GM21529 (cell line): ENCODE measurements at regions not wholly inside any gene's neighbourhood (a gene's known extent, or its start where the extent isn't known, plus 50 kb on each side); places are given as distances from the start of the nearest gene placed in this dataset.

Experiments
- ATAC-seq: cut with Tn5 transposase; IDR thresholded peaks from one replicate; pipeline ENCODE4 v1.9.1; 2021; ENCODE audit not compliant: unreplicated experiment

DNA sequence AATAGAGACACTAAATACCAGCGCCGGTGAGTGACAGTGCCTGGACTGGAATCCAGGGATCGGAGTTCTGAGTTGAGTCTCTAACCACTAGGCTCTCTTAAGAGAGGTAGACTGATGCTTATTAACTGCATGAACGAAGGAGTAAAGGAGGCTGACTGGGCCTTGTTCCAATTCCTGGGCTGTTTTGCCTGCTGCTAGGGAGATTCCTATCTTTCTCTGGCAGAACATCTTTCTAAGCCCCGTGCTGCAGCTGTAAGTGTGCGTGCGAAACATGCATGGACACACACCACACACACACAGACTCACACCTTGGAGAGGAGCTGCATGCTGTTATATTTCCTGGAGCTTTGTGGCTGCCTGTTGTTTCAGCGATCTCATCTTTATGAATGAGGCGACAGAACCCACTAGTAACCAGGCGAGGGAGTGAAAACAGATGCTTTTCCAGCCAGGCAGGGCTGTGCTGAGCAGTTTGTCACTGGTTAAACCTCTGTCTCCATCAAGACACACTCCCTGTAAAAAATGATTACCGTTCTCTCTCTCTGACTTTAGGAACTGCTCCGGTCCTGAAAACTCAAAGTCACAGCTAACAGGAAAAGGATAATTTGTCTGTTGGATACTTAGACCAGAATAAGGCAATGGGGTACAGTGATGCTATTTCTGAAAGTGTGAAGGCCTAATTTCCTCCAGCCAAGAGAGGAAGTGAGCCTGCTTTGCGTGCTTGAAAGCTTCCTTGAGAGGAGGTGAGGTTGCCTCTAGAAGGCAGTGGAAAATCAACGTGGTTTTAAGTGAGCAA, 157.4 kb upstream of the ZNF217 start:
- ATAC-seq = peak; percentile 80

DNA sequence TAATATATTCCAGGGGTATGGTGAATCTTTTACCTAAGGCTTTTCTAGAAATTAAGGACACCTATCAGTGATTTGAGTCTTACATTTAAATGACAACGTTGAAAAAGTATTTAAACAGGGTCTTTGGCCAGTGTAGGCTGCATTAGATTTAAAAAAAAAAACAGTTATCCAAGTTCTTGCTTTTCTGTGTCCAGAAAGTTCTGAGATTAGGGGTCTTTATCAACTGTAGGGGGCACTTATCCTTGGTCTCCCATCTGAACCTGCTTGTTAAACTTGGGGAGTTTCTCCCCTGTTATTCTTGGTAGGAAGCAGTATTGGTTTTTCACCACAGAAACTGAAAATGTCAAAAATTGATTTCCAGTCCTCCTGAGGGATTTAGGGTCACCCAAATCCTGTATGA, 155.9 kb upstream of the ZNF217 start:
- no peak for ATAC-seq

DNA sequence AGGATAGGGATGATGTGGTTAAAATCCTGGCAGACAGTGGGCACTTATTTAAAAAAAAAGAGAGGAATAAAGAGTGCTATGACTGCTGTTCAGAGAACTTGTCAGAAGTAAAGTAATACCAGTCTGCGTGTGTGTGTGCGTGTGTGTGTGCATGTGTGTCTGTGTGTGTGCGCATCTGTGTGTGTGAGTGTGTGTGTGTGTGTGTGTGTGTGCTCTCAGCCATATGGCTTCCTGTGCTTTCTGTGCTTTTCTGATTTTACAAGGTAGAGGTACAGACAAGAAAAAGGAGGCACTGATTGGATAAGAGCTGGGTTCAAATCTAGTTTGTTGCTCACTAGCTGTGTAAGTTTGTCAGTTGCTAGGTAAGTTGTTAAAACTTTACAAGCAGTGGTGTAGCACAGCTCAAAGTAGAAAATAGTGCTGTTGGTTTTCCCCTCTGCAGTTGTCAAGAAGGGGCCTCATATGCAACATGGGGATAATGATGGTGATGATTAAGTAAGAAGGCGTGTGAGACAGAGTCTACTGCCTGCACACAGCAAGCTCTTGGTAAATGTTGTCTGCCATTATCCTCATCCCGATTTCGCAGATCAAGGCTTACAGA, 155.3 kb upstream of the ZNF217 start:
- no peak for ATAC-seq

DNA sequence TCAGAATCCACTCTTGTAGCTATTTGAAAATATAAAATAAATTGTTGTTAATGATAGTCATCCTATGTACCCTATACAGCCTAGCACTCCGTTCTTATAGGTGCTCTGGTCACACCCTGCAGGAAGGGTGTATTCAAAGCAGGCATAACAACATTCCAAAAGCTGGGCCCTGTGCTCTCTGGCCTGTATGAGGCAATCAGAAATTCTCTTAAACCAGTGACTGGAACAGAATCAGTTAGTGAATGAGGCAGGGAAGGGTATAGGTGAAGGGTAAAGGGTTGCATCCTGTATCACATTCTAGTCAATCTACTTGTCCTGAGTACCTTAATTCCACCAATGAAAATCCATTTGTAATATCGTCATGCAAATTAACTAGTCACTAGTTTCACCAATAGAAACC, 154.5 kb upstream of the ZNF217 start:
- no peak for ATAC-seq

DNA sequence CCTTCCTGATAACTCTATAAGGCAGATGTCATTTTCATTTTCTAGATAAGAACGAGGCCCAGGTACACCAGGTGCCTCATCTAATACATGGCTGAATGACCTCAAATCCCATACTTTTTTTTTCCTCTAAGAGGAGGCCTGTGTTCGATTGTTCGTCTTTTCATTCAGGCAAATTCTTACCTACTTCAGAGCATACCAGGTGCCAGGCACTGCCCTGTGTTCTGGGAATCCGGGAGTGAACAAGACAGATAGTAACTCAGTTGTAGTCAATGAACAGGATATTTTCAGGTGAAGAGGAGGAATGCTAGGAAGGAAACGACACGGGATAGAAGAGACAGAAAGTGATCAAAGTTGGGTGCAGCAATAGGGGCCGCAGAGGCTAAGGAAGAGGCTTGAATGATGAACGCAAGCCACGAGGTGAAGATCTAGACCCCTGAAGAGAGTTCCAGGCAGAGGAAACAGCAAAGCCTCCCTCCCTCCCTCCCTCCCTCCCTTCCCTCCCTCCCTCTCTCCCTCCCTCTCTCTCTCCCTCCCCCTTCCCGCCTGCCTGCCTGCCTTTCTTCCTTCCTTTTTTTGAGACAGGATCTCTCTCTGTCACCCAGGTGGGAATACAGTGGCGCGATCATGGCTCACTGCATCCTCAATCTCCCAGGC, 150.1 kb upstream of the ZNF217 start:
- ATAC-seq = no peak

DNA sequence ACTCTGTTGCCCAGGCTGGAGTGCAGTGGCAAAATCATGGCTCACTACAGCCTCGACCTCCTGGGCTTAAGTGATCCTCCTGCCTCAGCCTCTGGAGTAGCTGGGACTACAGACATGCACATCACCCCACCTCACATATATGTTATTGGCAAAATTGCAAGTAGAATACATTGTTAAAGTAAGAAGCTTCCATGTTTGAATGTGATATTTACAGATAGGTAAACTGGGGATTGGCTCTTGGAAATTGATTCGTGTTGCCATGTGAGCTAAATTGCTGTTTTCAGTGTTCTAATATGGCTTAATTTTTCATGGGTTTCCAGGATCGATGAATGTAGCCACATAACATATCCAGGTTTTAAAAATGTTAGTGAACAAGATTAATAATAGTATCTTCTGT, 149.0 kb upstream of the ZNF217 start:
- ATAC-seq = no peak

DNA sequence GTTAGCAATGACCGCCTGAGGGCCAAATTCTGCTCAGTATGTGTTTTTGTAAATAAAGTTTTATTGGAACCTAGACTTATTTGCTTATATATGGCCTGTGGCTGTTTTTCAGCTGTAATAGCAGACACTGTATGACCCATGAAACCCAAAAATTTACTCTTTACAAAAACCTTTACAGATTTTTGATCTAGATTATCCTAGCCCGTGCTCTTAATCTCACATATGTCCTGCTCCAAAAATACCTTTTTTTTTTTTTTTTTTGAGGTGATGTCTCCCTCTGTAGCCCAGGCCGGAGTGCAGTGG, 148.0 kb upstream of the ZNF217 start:
- no peak for ATAC-seq

DNA sequence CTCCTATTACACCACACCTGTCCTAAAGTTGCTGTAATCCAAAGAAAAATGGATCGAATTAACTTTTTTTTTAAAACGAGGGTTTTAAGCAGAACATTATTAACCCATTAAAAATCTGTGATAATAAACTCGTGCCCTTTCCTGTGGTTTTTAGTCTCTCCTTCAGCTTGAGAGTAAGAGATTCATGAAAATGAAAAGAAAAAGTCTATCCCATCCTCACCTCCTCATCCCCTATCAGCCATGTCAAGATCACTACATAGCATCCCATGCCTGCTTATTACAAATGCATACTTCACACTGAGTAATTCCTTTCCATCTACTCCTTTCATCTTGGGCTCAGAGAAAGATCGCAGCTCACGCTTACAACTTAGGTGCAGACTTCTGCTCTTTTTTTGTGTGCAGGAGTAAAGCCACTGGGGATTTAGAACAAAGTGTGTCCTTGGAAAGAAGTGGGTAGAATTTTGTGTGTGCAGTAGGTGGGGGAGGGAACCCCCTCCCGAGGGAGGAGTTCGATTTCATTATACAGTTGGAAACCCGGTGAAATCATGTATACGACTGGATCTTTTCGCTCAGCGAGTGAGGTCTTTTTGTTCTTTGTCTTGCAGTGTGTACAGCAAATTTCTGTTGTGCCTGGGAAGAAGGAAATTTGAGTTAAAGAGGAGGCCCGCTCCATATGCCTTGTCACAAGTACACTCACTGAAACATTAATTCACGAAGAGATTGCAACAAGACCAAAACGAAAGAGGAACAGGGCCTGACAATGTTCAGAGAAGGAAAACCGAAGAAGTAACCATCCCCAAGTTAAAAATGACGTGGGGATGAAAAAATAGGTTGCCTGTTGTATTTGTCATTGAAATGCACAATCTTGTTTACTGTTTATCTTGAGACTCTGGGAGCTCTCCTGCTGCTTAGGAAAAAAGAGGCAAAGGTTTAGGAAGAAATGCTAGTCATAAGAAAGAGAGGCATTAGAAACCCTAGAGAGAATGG, 146.5 kb upstream of the ZNF217 start:
- peak; percentile 43 for ATAC-seq

DNA sequence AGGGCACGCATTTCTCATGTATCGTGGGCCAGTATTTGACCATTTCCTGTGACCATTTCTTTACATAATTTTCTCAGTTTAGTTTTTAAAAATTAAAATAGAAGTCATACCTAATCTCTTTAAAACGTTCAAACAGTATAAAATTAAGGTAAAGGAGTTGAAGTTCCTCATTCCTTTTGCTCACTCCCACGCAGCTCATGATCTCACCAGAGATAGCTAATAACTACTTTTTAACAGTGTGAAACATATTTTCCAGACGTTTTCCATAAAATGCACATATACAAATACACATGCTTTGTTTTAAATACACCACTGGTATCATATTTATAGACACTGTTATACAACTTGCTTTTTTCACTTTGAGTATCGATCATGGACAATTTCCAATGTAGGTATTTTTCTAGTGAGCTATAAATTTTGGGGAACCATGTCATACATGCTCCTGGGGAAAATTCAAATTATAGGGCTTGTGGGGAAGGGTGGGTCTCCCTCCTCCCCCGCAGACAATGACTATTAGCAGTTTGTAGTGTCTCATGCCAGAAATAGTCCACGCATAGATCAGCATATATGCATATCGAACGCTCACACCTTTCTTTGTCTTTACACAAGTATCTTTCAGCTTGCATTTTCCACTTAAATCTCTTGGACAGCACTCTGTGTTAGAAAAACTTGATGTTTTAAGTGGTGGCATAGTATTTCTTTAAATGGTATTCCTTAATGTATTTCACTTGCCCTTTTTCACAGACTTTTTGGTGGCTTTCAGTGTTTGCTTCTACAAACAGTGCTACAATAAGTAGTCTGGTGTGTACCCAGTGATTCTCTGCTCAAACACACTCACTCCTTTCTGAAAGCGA, 145.5 kb upstream of the ZNF217 start:
- ATAC-seq = peak; percentile 32

DNA sequence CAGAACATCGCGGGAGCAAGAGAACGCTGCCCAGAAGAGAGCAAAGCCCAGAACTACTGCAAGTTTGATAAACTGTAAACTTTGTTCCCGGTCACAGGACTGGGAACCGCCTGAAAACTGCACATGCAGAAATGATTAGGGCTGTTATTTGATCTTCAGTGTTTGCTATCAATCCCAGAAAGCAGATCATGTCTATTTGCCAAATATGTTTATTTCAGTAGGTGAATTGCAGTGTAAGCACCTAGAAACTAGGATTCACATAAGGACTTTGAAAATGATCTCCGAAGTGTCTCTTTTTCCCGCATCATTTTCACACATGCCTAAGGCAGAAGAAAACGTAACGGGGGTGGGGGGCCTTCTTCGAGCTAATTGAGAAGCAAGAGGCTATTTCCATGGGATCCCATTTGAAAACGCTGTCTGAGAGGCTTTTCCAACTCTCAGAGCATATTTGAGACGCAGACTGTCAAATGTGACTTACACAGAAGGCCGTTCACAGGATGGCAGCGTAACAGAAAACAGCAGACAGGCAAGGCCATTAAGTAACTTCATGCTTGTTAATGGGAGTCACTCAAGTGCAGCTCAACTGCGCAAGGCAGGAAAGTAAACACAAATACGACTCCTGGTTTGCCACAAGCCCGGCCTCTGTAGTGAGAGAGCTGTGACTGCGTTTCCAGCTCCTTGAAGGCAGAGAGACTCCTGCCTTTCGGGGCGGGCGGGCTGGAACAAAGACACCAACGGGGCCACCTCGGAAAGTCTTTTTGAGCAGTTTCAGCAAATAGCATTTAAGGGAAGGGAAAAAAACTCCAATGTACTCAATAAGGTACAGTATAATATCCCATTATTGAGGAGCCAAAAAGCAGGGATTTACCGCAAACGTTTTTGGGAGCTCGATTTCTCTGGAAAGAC, 144.7 kb upstream of the ZNF217 start:
- ATAC-seq = no peak

DNA sequence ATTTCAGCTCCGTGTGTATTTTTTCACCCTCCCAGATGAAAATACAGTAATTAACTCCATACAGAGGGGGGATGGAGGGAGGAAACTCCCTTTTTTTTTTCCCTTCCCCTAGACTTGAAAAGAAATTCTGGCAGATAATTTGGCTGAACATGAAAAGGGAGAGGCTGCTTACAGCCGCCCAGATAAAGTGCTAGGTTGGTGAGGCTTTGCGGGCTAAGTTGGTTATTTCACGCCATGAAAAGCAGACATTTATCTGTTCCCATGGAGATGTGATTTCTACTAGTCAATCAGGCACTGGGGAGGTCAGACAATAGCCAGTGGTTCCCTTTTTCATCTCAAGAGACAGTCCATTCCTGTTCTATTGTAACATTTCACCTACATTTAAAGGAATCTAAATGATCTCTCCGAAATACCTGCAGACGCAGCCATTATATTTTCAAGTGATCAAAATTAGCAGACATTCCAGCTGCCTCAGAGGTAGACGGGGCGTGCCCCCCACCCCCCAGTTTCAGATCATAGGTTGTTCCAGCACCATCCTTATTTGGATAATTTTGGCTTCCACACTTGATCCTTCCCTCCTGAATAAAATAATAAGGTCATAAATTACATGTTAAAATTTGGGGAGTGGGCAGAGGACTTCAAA, 143.9 kb upstream of the ZNF217 start:
- ATAC-seq = no peak

DNA sequence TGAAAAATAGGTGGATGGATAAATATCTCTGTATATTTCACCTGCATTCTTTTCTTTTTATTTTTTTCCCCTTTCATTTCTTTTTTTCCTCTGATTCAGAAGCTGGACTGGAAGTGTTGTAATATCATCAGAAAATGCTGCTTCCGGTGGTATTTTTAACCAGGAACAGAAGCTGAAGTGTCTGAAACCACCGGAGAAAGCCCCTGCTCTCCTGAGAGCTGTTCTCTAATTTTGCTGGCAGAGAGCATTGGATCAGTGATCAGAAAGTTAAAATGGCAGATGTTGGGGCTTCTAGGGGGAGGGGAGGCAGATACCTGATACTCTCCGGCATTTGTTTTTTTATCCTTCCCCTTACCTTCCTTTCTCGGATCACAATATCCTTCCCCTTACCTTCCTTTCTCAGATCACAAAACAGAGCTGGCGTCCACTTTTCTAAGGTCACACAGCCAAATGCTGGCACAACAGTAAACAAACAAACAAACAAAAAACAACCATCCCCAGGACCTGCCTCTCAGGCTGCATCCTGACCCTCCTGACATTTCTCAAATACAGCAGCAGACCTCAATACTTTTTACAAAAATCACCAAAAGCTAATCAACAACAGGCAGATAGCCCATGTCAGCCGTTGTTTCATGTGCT, 143.2 kb upstream of the ZNF217 start:
- ATAC-seq = no peak

DNA sequence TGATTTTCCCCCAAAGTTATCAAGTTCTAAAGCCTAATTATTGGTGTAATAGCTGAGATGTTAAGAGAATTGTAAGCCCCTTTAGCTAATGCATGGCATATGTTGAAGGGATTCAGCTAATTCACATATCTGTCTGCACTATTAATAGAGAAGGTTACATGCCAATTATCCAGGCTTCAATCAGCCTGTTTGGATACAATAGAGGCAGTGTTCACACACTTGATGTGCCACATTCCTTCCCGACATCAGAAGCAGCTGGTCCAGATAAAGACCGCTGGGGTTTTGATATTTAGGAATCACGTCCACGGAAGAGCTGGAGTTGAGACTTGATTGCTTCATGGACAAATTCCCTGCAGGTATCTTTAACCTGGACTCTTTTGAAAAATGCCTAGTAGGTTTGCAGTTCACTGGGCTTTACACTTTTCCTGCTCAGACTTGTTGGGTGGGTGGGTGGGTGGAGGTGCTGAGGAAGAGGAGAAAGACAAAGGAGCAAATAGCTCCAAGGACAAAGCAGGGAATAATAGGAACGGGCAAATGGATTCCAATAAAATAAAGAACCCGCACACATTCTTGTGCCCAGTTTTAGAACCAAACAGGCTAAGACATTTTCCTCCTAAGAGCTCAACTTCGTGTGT, 142.6 kb upstream of the ZNF217 start:
- ATAC-seq = no peak

DNA sequence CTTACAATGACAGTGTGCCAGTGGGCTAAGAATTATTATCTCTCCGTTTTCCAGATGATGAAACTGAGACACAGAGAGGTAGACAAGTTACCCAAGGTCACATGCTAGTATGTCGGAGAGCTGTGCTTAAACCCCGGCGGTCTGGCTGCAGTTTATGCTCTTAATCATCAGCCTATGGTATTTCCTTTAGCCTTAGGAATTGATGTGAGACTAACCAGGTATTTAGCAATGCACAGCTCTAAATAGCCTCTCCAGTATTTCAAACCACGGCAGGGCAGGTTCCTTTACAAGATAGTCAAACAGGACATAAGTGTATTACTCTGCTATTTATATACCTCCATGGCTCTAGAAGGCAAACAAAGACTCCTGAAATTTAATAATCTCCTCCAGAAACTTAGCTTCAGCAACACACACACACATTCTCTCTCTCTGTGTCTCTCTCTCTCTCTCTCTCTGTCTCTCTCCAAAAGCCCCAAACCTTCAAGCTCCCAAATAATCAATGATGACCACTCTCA, 142.0 kb upstream of the ZNF217 start:
- ATAC-seq = no peak

DNA sequence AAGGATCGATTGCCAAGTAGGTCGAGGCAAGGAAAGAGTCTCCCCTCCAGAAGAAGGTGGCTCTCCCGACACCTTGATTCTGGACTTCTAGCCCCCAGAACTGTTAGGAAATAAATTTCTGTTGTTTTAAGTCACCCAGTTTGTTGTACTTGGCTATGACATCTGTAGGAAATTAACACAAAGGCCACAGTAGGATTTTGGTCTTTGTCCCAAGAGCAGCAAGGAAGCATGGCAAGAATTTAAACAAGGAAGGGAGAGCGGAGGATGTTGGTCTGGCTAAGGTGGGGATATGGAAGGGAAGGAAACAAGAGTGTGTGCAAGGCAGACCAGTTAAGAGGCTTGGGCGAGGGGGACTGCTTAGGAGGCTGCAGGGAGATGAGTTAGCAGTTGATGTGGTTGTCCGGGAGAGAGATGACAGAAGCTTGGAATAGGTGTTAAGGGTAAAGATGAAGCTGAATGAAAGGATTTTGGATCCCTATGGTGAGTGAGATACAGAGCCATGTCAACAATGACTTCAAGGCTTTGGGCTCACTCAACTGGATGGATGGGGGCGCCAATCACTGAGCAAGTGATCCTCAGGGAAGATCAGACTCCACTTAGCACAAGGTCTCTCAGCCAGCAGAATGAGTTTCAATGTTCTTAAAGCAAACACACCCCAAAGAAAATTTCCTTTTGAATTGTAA, 140.5 kb upstream of the ZNF217 start:
- ATAC-seq = no peak

DNA sequence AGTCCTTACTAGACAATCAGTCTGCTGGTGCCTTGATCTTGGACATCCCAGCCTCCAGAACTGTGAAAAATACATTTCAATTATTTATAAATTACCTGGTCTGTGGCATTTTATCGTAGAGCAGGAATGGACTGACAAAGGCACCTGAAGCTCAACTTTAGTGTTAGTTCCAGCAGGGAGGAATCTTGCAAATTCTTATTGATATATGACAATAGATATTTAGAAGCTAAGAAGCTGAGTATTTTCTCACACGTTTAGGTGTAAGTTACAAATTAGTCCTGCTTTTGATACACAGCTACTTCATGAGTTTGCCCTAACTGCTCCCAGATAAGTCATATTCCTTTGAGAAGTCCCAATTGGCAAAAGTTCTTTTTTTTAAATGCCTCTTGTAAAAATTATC, 138.0 kb upstream of the ZNF217 start:
- ATAC-seq = no peak

DNA sequence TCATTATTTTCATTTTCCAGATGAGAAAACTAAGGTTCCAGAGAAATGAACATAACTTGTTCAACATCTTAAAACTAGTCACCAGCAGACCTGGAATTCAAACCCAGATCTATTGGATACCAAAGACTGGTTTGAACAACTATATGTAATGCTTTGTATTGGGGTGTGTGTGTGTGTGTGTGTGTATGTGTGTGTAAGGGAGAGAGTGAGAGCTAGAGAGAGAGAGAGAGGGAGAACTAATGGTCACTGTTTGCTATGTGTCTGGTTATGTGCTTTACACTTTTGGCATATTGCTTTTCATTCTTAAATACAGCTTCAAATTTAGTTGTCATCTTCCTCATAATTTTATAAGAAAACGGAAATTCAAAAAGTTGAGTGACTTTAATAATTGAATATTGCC, 134.7 kb upstream of the ZNF217 start:
- no peak for ATAC-seq
